Endothelial cell of umbilical vein (primary cell): ENCODE measurements at regions not wholly inside any gene's neighbourhood (a gene's known extent, or its start where the extent isn't known, plus 50 kb on each side); places are given as distances from the start of the nearest gene placed in this dataset.

Source experiments
- BruUV-seq: library from RNA; stranded (reverse); fragments of 400-500 nt; replicated peaks from 2 replicates; lab custom pipeline; 2021; lab: Mats Ljungman, UMichigan
- CTCF ChIA-PET: fragments of 300-600, 350-600 bp; sonication (Branson Sonifier 250); formaldehyde crosslinking; loops from one replicate; lab custom pipeline; 2021; ENCODE audit warnings: antibody characterized with exemption, inconsistent platforms; lab: Charles Lee
- POLR2A ChIA-PET: fragments of 300-600, 350-600 bp; sonication (Branson Sonifier 250); formaldehyde crosslinking; loops from one replicate; lab custom pipeline; 2021; ENCODE audit warnings: antibody characterized with exemption, inconsistent platforms; lab: Charles Lee
- DNase-seq: peaks from one replicate; pipeline ENCODE4 v3.0.0-alpha.2; 2011; ENCODE audit warnings: low read depth, low spot score
- FAIRE-seq: peaks from 2 replicates; lab custom pipeline; 2011; peaks lifted over from hg19 to GRCh38; lab: Jason Lieb, UNC
- H2AFZ ChIP-seq: 2 replicates; pipeline ENCODE4 v1.6.0; 2012; ENCODE audit warnings: low read depth, low read length, control low read depth, inconsistent platforms
- H3K27ac ChIP-seq: 2 replicates; pipeline ENCODE4 v1.5.1; 2011; ENCODE audit warnings: low read depth, mild to moderate bottlenecking, control low read depth, low read length, moderate library complexity; ENCODE audit not compliant: insufficient read depth
- H3K27me3 ChIP-seq, 2 experiments: 2 replicates each; pipeline versions ENCODE4 v1.6.0 to v1.6.1; 2011; ENCODE audit warnings: low read length in 2 of 2, mixed read lengths in 1 of 2; ENCODE audit not compliant: control insufficient read depth in 2 of 2, insufficient read depth in 2 of 2
- H3K36me3 ChIP-seq, 2 experiments: 2 replicates in 1 of 2; 3 replicates in 1 of 2; pipeline ENCODE4 v1.5.1; 2011; ENCODE audit warnings: low read length in 2 of 2, mild to moderate bottlenecking in 1 of 2, moderate library complexity in 1 of 2; ENCODE audit not compliant: control insufficient read depth in 2 of 2, insufficient read depth in 2 of 2; ENCODE audit errors: extremely low read depth in 1 of 2
- H3K4me1 ChIP-seq: 3 replicates; pipeline ENCODE4 v1.5.1; 2011; ENCODE audit warnings: mild to moderate bottlenecking, low read length; ENCODE audit not compliant: control insufficient read depth, insufficient read depth; ENCODE audit errors: extremely low read depth
- H3K4me2 ChIP-seq: 2 replicates; pipeline ENCODE4 v1.6.1; 2011; ENCODE audit warnings: low read length, control low read depth, mixed read lengths; ENCODE audit not compliant: insufficient read depth
- H3K4me3 ChIP-seq, 3 experiments: fragments of 200-600 bp in 1 of 3; sonication (generic), shearing (Covaris generic) in 1 of 3; replicated peaks in 1 of 3; 2 replicates each; pipeline ENCODE4 v1.5.1; 2011 to 2016; ENCODE audit warnings: control low read depth in 3 of 3, low read length in 3 of 3, mild to moderate bottlenecking in 2 of 3, inconsistent platforms in 1 of 3, low read depth in 1 of 3, moderate library complexity in 1 of 3; ENCODE audit not compliant: insufficient read depth in 1 of 3
- H3K79me2 ChIP-seq: 2 replicates; pipeline ENCODE4 v1.6.0; 2012; ENCODE audit warnings: low read length, inconsistent platforms; ENCODE audit not compliant: control insufficient read depth, insufficient read depth
- H3K9ac ChIP-seq: replicated peaks from 2 replicates; pipeline ENCODE3; 2011; ENCODE audit warnings: low read length, control low read depth; ENCODE audit not compliant: insufficient read depth; ENCODE audit errors: extremely low read depth
- H3K9me1 ChIP-seq: replicated peaks from 3 replicates; pipeline ENCODE4 v1.6.0; 2011; ENCODE audit warnings: mild to moderate bottlenecking, low read length; ENCODE audit not compliant: control insufficient read depth, insufficient read depth; ENCODE audit errors: extremely low read depth
- H3K9me3 ChIP-seq: replicated peaks from 2 replicates; pipeline ENCODE4 v1.5.1; 2012; ENCODE audit warnings: low read length, inconsistent platforms; ENCODE audit not compliant: control insufficient read depth, insufficient read depth
- H4K20me1 ChIP-seq: replicated peaks from 2 replicates; pipeline ENCODE3; 2011; ENCODE audit warnings: mild to moderate bottlenecking, low read length; ENCODE audit not compliant: control insufficient read depth, insufficient read depth; ENCODE audit errors: extremely low read depth
- CTCF ChIP-seq, 2 donors: IDR thresholded peaks; 1 replicate in 1 of 2; 2 replicates in 1 of 2; pipeline ENCODE4 v1.5.1; 2011; ENCODE audit warnings: low read length in 2 of 2, mild to moderate bottlenecking in 2 of 2, moderate library complexity in 2 of 2, control low read depth in 1 of 2, inconsistent platforms in 1 of 2, low read depth in 1 of 2; ENCODE audit not compliant: insufficient read depth in 1 of 2; ENCODE audit errors: extremely low read depth in 1 of 2
- EZH2 ChIP-seq: IDR thresholded peaks from 2 replicates; pipeline ENCODE4 v1.6.1; 2012; ENCODE audit warnings: borderline replicate concordance, low read depth, mild to moderate bottlenecking, moderate library complexity, low read length, inconsistent platforms; ENCODE audit not compliant: severe bottlenecking
- FOS ChIP-seq: IDR thresholded peaks from 2 replicates; pipeline ENCODE4 v1.6.1; 2011; ENCODE audit warnings: mild to moderate bottlenecking, low read length, moderate library complexity, borderline replicate concordance; ENCODE audit not compliant: insufficient read depth
- GATA2 ChIP-seq: IDR thresholded peaks from 2 replicates; pipeline ENCODE4 v1.7.0; 2011; ENCODE audit warnings: low read depth, mild to moderate bottlenecking, moderate library complexity, mixed read lengths, low read length; ENCODE audit not compliant: insufficient read length, insufficient read depth
- JUN ChIP-seq: IDR thresholded peaks from 2 replicates; pipeline ENCODE4 v1.6.1; 2011; ENCODE audit warnings: borderline replicate concordance, low read depth; ENCODE audit not compliant: insufficient read length, insufficient read depth
- MAX ChIP-seq: IDR thresholded peaks from 2 replicates; pipeline ENCODE4 v1.6.1; 2011; ENCODE audit not compliant: insufficient read depth, insufficient read length
- MYC ChIP-seq: IDR thresholded peaks from one replicate; pipeline ENCODE4 v1.6.1; 2011; ENCODE audit warnings: mild to moderate bottlenecking, low read depth, low read length
- POLR2A ChIP-seq: IDR thresholded peaks from 2 replicates; pipeline ENCODE4 v1.6.1; 2012; ENCODE audit warnings: low read depth, mild to moderate bottlenecking, control low read depth, low read length
- POLR2AphosphoS5 ChIP-seq: IDR thresholded peaks from 2 replicates; pipeline ENCODE4 v1.6.1; 2012; ENCODE audit warnings: low read depth, mild to moderate bottlenecking, control low read depth, low read length, moderate library complexity; ENCODE audit not compliant: insufficient read depth
- dilution Hi-C: fragments of 300-500 bp; cut with MboI; formaldehyde crosslinking; loops from one replicate; pipeline ENCODE4 v1.15.0; 2019; ENCODE audit warnings: low sequenced_read_pairs; ENCODE audit not compliant: extremely low pct_ligation_motif_present
- intact Hi-C: fragments of 100-400 bp; cut with micrococcal nuclease; formaldehyde crosslinking; loops from one replicate; pipeline ENCODE4 v1.10.0; 2022

- POLR2A ChIA-PET, result no interaction called here
- no peak for TF ChIP-seq POLR2A
- no peak for TF ChIP-seq POLR2AphosphoS5
- no peak for TF ChIP-seq MYC
- no peak for TF ChIP-seq MAX
- TF ChIP-seq JUN, result no peak
- no peak for TF ChIP-seq CTCF (IDR thresholded peaks at IDR 0.05; ENCODE audit: extremely low read depth in 1 of 2, insufficient read depth in 1 of 2, low read depth in 1 of 2, low read length in 2 of 2)
- no peak for TF ChIP-seq GATA2
- TF ChIP-seq EZH2, result no peak
- no peak for TF ChIP-seq FOS
Observed at GRCh38 chr13:58792854-58793253, 1161.3 kb downstream of the PCDH17 start.

More at GRCh38 chr13:58792854-58793253, 1161.3 kb downstream of the PCDH17 start:
- H3K9ac ChIP-seq, result no peak overlapping the region
- dilution Hi-C loops (no loop called here), intact Hi-C loops (no loop called here)
- no peaks in the 10 kb centered on the region for H3K27me3 ChIP-seq
- no peaks in the 10 kb centered on the region for H3K4me1 ChIP-seq
- CTCF ChIA-PET, result no interaction called here
- no peak overlapping the region for H3K4me2 ChIP-seq
- DNase-seq, result no peak
- H3K9me1 ChIP-seq, result no peaks in the 10 kb centered on the region
- no peak overlapping the region for H3K4me3 ChIP-seq
- no peak overlapping the region for H3K27ac ChIP-seq
- H3K36me3 ChIP-seq, result no peaks in the 10 kb centered on the region
- no peaks in the 10 kb centered on the region for H3K79me2 ChIP-seq
- H3K9me3 ChIP-seq, result no peaks in the 10 kb centered on the region
- BruUV-seq, result no TSS peak
- FAIRE-seq, result no peak
- no peak overlapping the region for H2AFZ ChIP-seq
- no peaks in the 10 kb centered on the region for H4K20me1 ChIP-seq
